A549 (cell line): ENCODE measurements at regions not wholly inside any gene's neighbourhood (a gene's known extent, or its start where the extent isn't known, plus 50 kb on each side); places are given as distances from the start of the nearest gene placed in this dataset.

Source experiments
- ATAC-seq, 2 experiments: fragments of 200-7000 bp in 1 of 2; fragments of >200 bp in 1 of 2; cut with Nextera tagmentation in 1 of 2; cut with Tn5 transposase in 1 of 2; 3 replicates each; pipeline versions ENCODE4 v1.8.0 to v1.9.1; 2018 to 2020; ENCODE audit warnings: mild to moderate bottlenecking in 1 of 2, moderate library complexity in 1 of 2
- CTCF ChIA-PET: fragments of 300-600 bp; sonication (Branson Sonifier 250); formaldehyde crosslinking; extraction: SDS; loops from one replicate; lab custom pipeline; 2021; ENCODE audit warnings: antibody characterized with exemption, inconsistent platforms; lab: Yijun Ruan, JAX
- POLR2A ChIA-PET: fragments of 350-600 bp; formaldehyde crosslinking; extraction: SDS; loops from one replicate; lab custom pipeline; 2021; ENCODE audit warnings: antibody characterized with exemption, inconsistent platforms; lab: Yijun Ruan, JAX
- DNase-seq, 2 experiments: peaks; one replicate each; pipeline versions ENCODE4 v3.0.0 to v3.0.0-alpha.2; 2011 to 2016; ENCODE audit warnings: low read depth in 1 of 2, low spot score in 1 of 2
- FAIRE-seq: peaks from 2 replicates; lab custom pipeline; 2011; peaks lifted over from hg19 to GRCh38; lab: Jason Lieb, UNC
- H3K27ac ChIP-seq, 2 experiments: fragments of >200 bp; sonication (Bioruptor Twin); formaldehyde crosslinking; 3 replicates each; pipeline ENCODE4 v1.5.1; 2016 to 2017
- H3K4me1 ChIP-seq: fragments of >200 bp; sonication (Bioruptor Twin); formaldehyde crosslinking; 3 replicates; pipeline ENCODE4 v1.6.1; 2016
- H3K4me2 ChIP-seq: fragments of >200 bp; sonication (Bioruptor Twin); formaldehyde crosslinking; 3 replicates; pipeline ENCODE4 v1.6.1; 2016
- H3K4me3 ChIP-seq: fragments of >200 bp; sonication (Bioruptor Twin); formaldehyde crosslinking; 3 replicates; pipeline ENCODE4 v1.5.1; 2016
- H3K9me3 ChIP-seq: fragments of >200 bp; sonication (Bioruptor Twin); formaldehyde crosslinking; 3 replicates; pipeline ENCODE4 v1.6.1; 2016
- ATOH8 ChIP-seq: fragments of 250-450 bp; sonication (Bioruptor Pico); IDR thresholded peaks from 2 replicates; pipeline ENCODE4 v1.5.0; 2020; ENCODE audit warnings: low read depth, mild to moderate bottlenecking, moderate library complexity
- CBX2 ChIP-seq: fragments of 200-600 bp; sonication (generic); IDR thresholded peaks from 2 replicates; pipeline ENCODE4 v1.6.1; 2016; ENCODE audit warnings: low read depth, mild to moderate bottlenecking, borderline replicate concordance
- CBX8 ChIP-seq: fragments of 200-600 bp; sonication (generic); IDR thresholded peaks from 2 replicates; pipeline ENCODE4 v1.6.1; 2016
- CEBPB ChIP-seq, 2 experiments: fragments of >200 bp in 1 of 2; sonication (Bioruptor Twin) in 1 of 2; formaldehyde crosslinking in 1 of 2; IDR thresholded peaks; 2 replicates each; pipeline ENCODE4 v1.6.1; 2012 to 2016
- CHD2 ChIP-seq: fragments of 150-350 bp; IDR thresholded peaks from 2 replicates; pipeline ENCODE4 v1.6.1; 2014; ENCODE audit warnings: low read length; ENCODE audit not compliant: partially characterized antibody
- CHD4 ChIP-seq: fragments of 200-600 bp; sonication (generic); IDR thresholded peaks from 2 replicates; pipeline ENCODE4 v1.6.1; 2016; ENCODE audit warnings: antibody characterized with exemption, mild to moderate bottlenecking, borderline replicate concordance
- EHMT2 ChIP-seq: fragments of 200-600 bp; sonication (generic); IDR thresholded peaks from 2 replicates; pipeline ENCODE4 v1.6.1; 2016; ENCODE audit warnings: antibody characterized with exemption, low read depth, mild to moderate bottlenecking, moderate library complexity
- EP300 ChIP-seq, 2 experiments: fragments of >200 bp; sonication (Bioruptor Twin); formaldehyde crosslinking; IDR thresholded peaks; 2 replicates in 1 of 2; 3 replicates in 1 of 2; pipeline ENCODE4 v1.6.1; 2016 to 2017
- ESRRA ChIP-seq: fragments of 150-350 bp; IDR thresholded peaks from 2 replicates; pipeline ENCODE4 v1.6.1; 2014; ENCODE audit warnings: mild to moderate bottlenecking, low read length, borderline replicate concordance
- GATA3 ChIP-seq: IDR thresholded peaks from 2 replicates; pipeline ENCODE4 v1.6.1; 2012; ENCODE audit warnings: borderline replicate concordance
- HEYL ChIP-seq: fragments of 250-450 bp; sonication (Bioruptor Pico); IDR thresholded peaks from 2 replicates; pipeline ENCODE4 v1.8.0; 2021; ENCODE audit warnings: mild to moderate bottlenecking, moderate library complexity
- HOXA7 ChIP-seq: fragments of 250-450 bp; sonication (Bioruptor Pico); IDR thresholded peaks from 2 replicates; pipeline ENCODE4 v1.5.0; 2020; ENCODE audit warnings: mild to moderate bottlenecking, moderate library complexity
- HOXB13 ChIP-seq: fragments of 250-450 bp; sonication (Bioruptor Pico); IDR thresholded peaks from 2 replicates; pipeline ENCODE4 v1.5.0; 2020; ENCODE audit warnings: low read depth, mild to moderate bottlenecking, moderate library complexity
- HOXB5 ChIP-seq: fragments of 250-450 bp; sonication (Bioruptor Pico); IDR thresholded peaks from 2 replicates; pipeline ENCODE4 v1.5.0; 2020; ENCODE audit warnings: mild to moderate bottlenecking, moderate library complexity
- KDM1A ChIP-seq: fragments of 200-600 bp; sonication (generic); IDR thresholded peaks from 2 replicates; pipeline ENCODE4 v1.6.1; 2016; ENCODE audit warnings: low read depth, mild to moderate bottlenecking
- KDM5A ChIP-seq: fragments of 200-600 bp; sonication (generic); IDR thresholded peaks from 2 replicates; pipeline ENCODE4 v1.6.1; 2016; ENCODE audit warnings: antibody characterized with exemption, mild to moderate bottlenecking
- MAX ChIP-seq: IDR thresholded peaks from 2 replicates; pipeline ENCODE4 v1.6.1; 2012
- MYC ChIP-seq: IDR thresholded peaks from 2 replicates; pipeline ENCODE4 v1.6.1; 2012; ENCODE audit warnings: mild to moderate bottlenecking, inconsistent platforms, low read length, improper control_type of control experiment, borderline replicate concordance
- NR3C1 ChIP-seq: fragments of >200 bp; sonication (Bioruptor Twin); formaldehyde crosslinking; IDR thresholded peaks from 3 replicates; pipeline ENCODE4 v1.6.1; 2017
- POLR2A ChIP-seq: IDR thresholded peaks from 2 replicates; pipeline ENCODE4 v1.6.1; 2012; ENCODE audit warnings: mild to moderate bottlenecking, low read length
- POLR2AphosphoS2 ChIP-seq: conservative IDR thresholded peaks from 2 replicates; pipeline ENCODE4 v1.6.1; 2012; ENCODE audit warnings: low read length, improper control_type of control experiment, inconsistent platforms
- RFX5 ChIP-seq: fragments of 450-650 bp; IDR thresholded peaks from 2 replicates; pipeline ENCODE4 v1.7.1; 2014; ENCODE audit warnings: antibody characterized with exemption, mild to moderate bottlenecking, moderate library complexity
- RNF2 ChIP-seq: fragments of 200-600 bp; sonication (generic); IDR thresholded peaks from 2 replicates; pipeline ENCODE4 v1.6.1; 2016; ENCODE audit warnings: low read depth, mild to moderate bottlenecking, antibody characterized with exemption, moderate library complexity, borderline replicate concordance
- SMC3 ChIP-seq: fragments of >200 bp; sonication (Bioruptor Twin); formaldehyde crosslinking; IDR thresholded peaks from 3 replicates; pipeline ENCODE4 v1.6.1; 2018; ENCODE audit warnings: inconsistent platforms
- TFCP2L1 ChIP-seq: fragments of 250-450 bp; sonication (Bioruptor Pico); IDR thresholded peaks from 2 replicates; pipeline ENCODE4 v1.5.0; 2021; ENCODE audit warnings: mild to moderate bottlenecking
- TP53 ChIP-seq: fragments of 250-450 bp; sonication (Bioruptor Pico); IDR thresholded peaks from 2 replicates; pipeline ENCODE4 v1.5.0; 2021; ENCODE audit warnings: mild to moderate bottlenecking, moderate library complexity
- WGBS: methylation state at CpG from one replicate; pipeline ENCODE4 v1.1.6; 2017; ENCODE audit errors: missing lambda C conversion rate; 5-methylcytosine and 5-hydroxymethylcytosine counted together
- TF ChIP-seq, protein P1 (sequence below): fragments of >200 bp; sonication (Bioruptor Twin); formaldehyde crosslinking; IDR thresholded peaks from 3 replicates; pipeline ENCODE4 v1.6.1; 2016
- TF ChIP-seq, protein P2 (sequence below): fragments of 250-450 bp; sonication (Bioruptor Pico); IDR thresholded peaks from 2 replicates; pipeline ENCODE4 v1.5.0; 2021; ENCODE audit warnings: mild to moderate bottlenecking, moderate library complexity, borderline replicate concordance

GRCh38 chr17:74062234-74062633 is 141.2 kb upstream of the RPL38 start:
- no peak for ATAC-seq
- no peak overlapping the region for H3K4me3 ChIP-seq

DNA sequence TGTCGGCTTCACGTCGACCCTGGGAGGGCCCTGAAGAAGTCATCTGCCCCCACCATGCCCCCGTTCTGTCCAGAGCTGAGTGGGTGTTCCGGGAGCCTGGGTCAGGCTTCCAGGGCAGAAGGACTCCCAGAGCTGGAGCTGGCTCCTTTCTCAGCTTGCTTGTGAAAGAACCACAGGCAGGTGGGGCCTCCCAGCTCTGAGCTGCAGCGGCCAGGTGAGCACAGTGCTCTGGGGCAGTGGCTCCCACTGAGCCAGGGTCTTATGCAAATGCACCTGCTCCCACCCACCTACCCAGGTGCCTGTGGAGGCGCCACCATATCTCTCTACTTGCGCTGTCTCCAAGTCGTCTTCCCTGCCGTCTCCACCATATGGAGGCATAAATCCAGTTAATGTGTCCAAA is 140.0 kb upstream of the RPL38 start:
- CTCF ChIA-PET: interaction anchor here (0.7 to 2.0 kb wide), 5 partner anchors 11 to 115 kb away, joined by 3 to 9 read pairs (median 3); no protein-coding TSS in a partner anchor
- ATAC-seq (no peak), DNase-seq (no peak), FAIRE-seq (no peak)
- Histone ChIP-seq H3K9me3 (no peaks in the 10 kb centered on the region), H3K4me1 (no peaks in the 10 kb centered on the region), H3K27ac (no peak overlapping the region), H3K4me2 (no peak overlapping the region), H3K4me3 (no peak overlapping the region)
- TF ChIP-seq POLR2AphosphoS2: no peak
- TF ChIP-seq CBX8: no peak
- no peak for TF ChIP-seq HOXA7 (CRISPR knock-in tag)
- no peak for TF ChIP-seq MAX
- TF ChIP-seq GATA3: no peak
- TF ChIP-seq RFX5: no peak
- no peak for TF ChIP-seq ATOH8
- TF ChIP-seq HOXB13 (CRISPR knock-in tag): no peak
- TF ChIP-seq ESRRA: no peak
- no peak for TF ChIP-seq KDM1A
- TF ChIP-seq TFCP2L1 (CRISPR knock-in tag): no peak
- TF ChIP-seq RNF2: no peak
- no peak for TF ChIP-seq CHD2
- no peak for TF ChIP-seq HEYL (CRISPR knock-in tag)
- no peak for TF ChIP-seq POLR2A
- no peak for TF ChIP-seq NR3C1
- POLR2A ChIA-PET: no interaction called here
- 31% methylated on average over 9 of the region's 10 CpGs for WGBS

More at GRCh38 chr17:74062234-74062633, 141.2 kb upstream of the RPL38 start:
- Histone ChIP-seq H3K27ac (no peak overlapping the region), H3K4me1 (no peaks in the 10 kb centered on the region), H3K4me2 (no peak overlapping the region), H3K9me3 (no peaks in the 10 kb centered on the region)
- TF ChIP-seq CEBPB (IDR thresholded peaks at IDR 0.05) (no peak), KDM5A (no peak), CBX2 (no peak), GATA3 (no peak), CHD4 (no peak), HOXB5 (CRISPR knock-in tag) (no peak), TP53 (no peak), MYC (no peak), EP300 (IDR thresholded peaks at IDR 0.05) (no peak), POLR2AphosphoS2 (no peak), EHMT2 (no peak), SMC3 (no peak), ATOH8 (no peak), ESRRA (no peak)
- TF ChIP-seq, protein P1, sequence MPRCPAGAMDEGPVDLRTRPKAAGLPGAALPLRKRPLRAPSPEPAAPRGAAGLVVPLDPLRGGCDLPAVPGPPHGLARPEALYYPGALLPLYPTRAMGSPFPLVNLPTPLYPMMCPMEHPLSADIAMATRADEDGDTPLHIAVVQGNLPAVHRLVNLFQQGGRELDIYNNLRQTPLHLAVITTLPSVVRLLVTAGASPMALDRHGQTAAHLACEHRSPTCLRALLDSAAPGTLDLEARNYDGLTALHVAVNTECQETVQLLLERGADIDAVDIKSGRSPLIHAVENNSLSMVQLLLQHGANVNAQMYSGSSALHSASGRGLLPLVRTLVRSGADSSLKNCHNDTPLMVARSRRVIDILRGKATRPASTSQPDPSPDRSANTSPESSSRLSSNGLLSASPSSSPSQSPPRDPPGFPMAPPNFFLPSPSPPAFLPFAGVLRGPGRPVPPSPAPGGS: no peak
- TF ChIP-seq, protein P2, sequence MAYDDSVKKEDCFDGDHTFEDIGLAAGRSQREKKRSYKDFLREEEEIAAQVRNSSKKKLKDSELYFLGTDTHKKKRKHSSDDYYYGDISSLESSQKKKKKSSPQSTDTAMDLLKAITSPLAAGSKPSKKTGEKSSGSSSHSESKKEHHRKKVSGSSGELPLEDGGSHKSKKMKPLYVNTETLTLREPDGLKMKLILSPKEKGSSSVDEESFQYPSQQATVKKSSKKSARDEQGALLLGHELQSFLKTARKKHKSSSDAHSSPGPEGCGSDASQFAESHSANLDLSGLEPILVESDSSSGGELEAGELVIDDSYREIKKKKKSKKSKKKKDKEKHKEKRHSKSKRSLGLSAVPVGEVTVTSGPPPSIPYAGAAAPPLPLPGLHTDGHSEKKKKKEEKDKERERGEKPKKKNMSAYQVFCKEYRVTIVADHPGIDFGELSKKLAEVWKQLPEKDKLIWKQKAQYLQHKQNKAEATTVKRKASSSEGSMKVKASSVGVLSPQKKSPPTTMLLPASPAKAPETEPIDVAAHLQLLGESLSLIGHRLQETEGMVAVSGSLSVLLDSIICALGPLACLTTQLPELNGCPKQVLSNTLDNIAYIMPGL (CRISPR knock-in tag): no peak
- FAIRE-seq: peak; percentile 83
- ChIA-PET POLR2A (no interaction called here), CTCF (interaction anchor here (1.2 to 2.0 kb wide), 4 partner anchors 9 to 116 kb away, joined by 3 to 9 read pairs (median 6); no protein-coding TSS in a partner anchor)
- DNase-seq: no peak
- WGBS: 12% methylated on average over 3 of the region's 3 CpGs
